HEK293T (cell line): ENCODE measurements at regions not wholly inside any gene's neighbourhood (a gene's known extent, or its start where the extent isn't known, plus 50 kb on each side); places are given as distances from the start of the nearest gene placed in this dataset.

ENCODE experiments used
- CTCF ChIA-PET: fragments of 350-600 bp; formaldehyde crosslinking; extraction: SDS; loops from one replicate; lab custom pipeline; 2021; ENCODE audit warnings: antibody characterized with exemption, inconsistent platforms; lab: Yijun Ruan, JAX
- POLR2A ChIA-PET: fragments of 350-600 bp; formaldehyde crosslinking; extraction: SDS; loops from one replicate; lab custom pipeline; 2020; ENCODE audit warnings: antibody characterized with exemption, inconsistent platforms; lab: Yijun Ruan, JAX
- DNase-seq: peaks from one replicate; pipeline ENCODE4 v3.0.0; 2012; ENCODE audit warnings: mixed read lengths; ENCODE audit errors: extremely low spot score
- ARNT ChIP-seq: fragments of 450-650 bp; IDR thresholded peaks from 2 replicates; pipeline ENCODE4 v1.6.1; 2017; ENCODE audit warnings: mild to moderate bottlenecking
- BHLHE40 ChIP-seq: fragments of 450-650 bp; IDR thresholded peaks from 2 replicates; pipeline ENCODE4 v1.6.1; 2016; ENCODE audit warnings: mild to moderate bottlenecking, moderate library complexity, borderline replicate concordance
- CTBP1 ChIP-seq: fragments of 450-650 bp; IDR thresholded peaks from 2 replicates; pipeline ENCODE4 v1.6.1; 2016; ENCODE audit warnings: borderline replicate concordance
- ELF4 ChIP-seq: fragments of 450-650 bp; IDR thresholded peaks from 2 replicates; pipeline ENCODE4 v1.6.1; 2017; ENCODE audit warnings: antibody characterized with exemption
- FOXA1 ChIP-seq: fragments of 450-650 bp; IDR thresholded peaks from 2 replicates; pipeline ENCODE4 v1.6.1; 2016; ENCODE audit warnings: mild to moderate bottlenecking
- FOXK2 ChIP-seq: fragments of 450-650 bp; IDR thresholded peaks from 2 replicates; pipeline ENCODE4 v1.6.1; 2016; ENCODE audit warnings: mild to moderate bottlenecking
- FOXM1 ChIP-seq: fragments of 450-650 bp; IDR thresholded peaks from 2 replicates; pipeline ENCODE4 v1.6.1; 2017; ENCODE audit warnings: mild to moderate bottlenecking, borderline replicate concordance
- HDGF ChIP-seq: fragments of 450-650 bp; IDR thresholded peaks from 2 replicates; pipeline ENCODE4 v1.6.1; 2017; ENCODE audit warnings: antibody characterized with exemption, borderline replicate concordance
- L3MBTL2 ChIP-seq: fragments of 450-650 bp; conservative IDR thresholded peaks from 2 replicates; pipeline ENCODE4 v1.6.1; 2016; ENCODE audit warnings: mild to moderate bottlenecking
- LEF1 ChIP-seq: fragments of 450-650 bp; IDR thresholded peaks from 2 replicates; pipeline ENCODE4 v1.6.1; 2017; ENCODE audit warnings: mild to moderate bottlenecking, borderline replicate concordance
- NFRKB ChIP-seq: fragments of 450-650 bp; IDR thresholded peaks from 2 replicates; pipeline ENCODE4 v1.6.1; 2016; ENCODE audit warnings: mild to moderate bottlenecking, moderate library complexity
- PKNOX1 ChIP-seq: fragments of 450-650 bp; IDR thresholded peaks from 2 replicates; pipeline ENCODE4 v1.6.1; 2016
- SP1 ChIP-seq: fragments of 450-650 bp; IDR thresholded peaks from 2 replicates; pipeline ENCODE4 v1.6.1; 2017
- SUZ12 ChIP-seq: fragments of 450-650 bp; IDR thresholded peaks from 2 replicates; pipeline ENCODE4 v1.6.1; 2016; ENCODE audit warnings: mild to moderate bottlenecking
- TARDBP ChIP-seq: fragments of 450-650 bp; IDR thresholded peaks from 2 replicates; pipeline ENCODE4 v1.6.1; 2016
- ZNF384 ChIP-seq: fragments of 450-650 bp; IDR thresholded peaks from 2 replicates; pipeline ENCODE4 v1.6.1; 2016

DNA sequence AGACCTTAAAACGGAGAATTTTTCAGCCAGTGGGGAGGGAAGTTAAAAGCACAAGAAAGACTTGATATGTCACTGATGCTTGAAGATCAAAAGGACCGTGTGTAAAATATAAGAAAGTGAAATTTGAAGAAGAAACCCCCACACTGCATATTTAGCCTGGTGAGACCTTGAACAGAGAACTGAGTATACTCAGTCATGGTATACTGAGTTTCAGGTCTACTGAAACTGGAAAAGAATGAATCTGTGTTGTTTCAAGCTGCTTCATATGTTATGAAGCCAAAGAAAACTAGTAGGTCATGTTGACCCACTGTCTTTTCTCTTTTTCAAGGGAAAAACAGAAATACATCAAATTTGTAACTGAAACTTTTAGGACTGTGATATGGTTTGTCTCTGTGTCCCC lies 443.8 kb upstream of the GJE1 start:
- no peak for TF ChIP-seq CTBP1
- no peak for TF ChIP-seq FOXM1
- no peak for TF ChIP-seq TARDBP
- no peak for TF ChIP-seq ARNT
- TF ChIP-seq FOXK2 = no peak
- TF ChIP-seq FOXA1 = no peak
- TF ChIP-seq BHLHE40 = no peak
- TF ChIP-seq PKNOX1 = no peak
- no peak for TF ChIP-seq SUZ12
- no peak for TF ChIP-seq ZNF384
- CTCF ChIA-PET = no interaction called here

GRCh38 chr6:141685416-141685815 lies 447.3 kb upstream of the GJE1 start:
- DNase-seq = no peak
- POLR2A ChIA-PET = no interaction called here
- TF ChIP-seq ZNF384 = no peak
- TF ChIP-seq CTBP1 = no peak
- TF ChIP-seq L3MBTL2 = no peak
- TF ChIP-seq HDGF = no peak
- TF ChIP-seq TARDBP = no peak
- no peak for TF ChIP-seq SUZ12
- TF ChIP-seq ELF4 = no peak
- no peak for TF ChIP-seq FOXM1
- TF ChIP-seq FOXA1 = no peak
- no peak for TF ChIP-seq NFRKB
- no peak for TF ChIP-seq BHLHE40
- CTCF ChIA-PET = interaction anchor here (0.5 kb wide), 1 partner anchor 523 kb away, joined by 3 read pairs; no protein-coding TSS in a partner anchor

More for the DNA sequence above, 443.8 kb upstream of the GJE1 start:
- POLR2A ChIA-PET = no interaction called here
- no peak for DNase-seq

- TF ChIP-seq ELF4 = no peak
- TF ChIP-seq HDGF = no peak
- TF ChIP-seq CTBP1 = no peak
- TF ChIP-seq SP1 = no peak
- TF ChIP-seq NFRKB = no peak
- TF ChIP-seq FOXM1 = no peak
- TF ChIP-seq ARNT = no peak
- TF ChIP-seq FOXA1 = no peak
- TF ChIP-seq SUZ12 = no peak
- no peak for TF ChIP-seq LEF1
- TF ChIP-seq BHLHE40 = no peak
- no peak for TF ChIP-seq ZNF384
- no peak for TF ChIP-seq PKNOX1
- no peak for TF ChIP-seq FOXK2
- no peak for TF ChIP-seq L3MBTL2
- DNase-seq = no peak
- ChIA-PET CTCF (no interaction called here), POLR2A (no interaction called here)
Observed at GRCh38 chr6:141682391-141682790, 450.3 kb upstream of the GJE1 start.

DNA sequence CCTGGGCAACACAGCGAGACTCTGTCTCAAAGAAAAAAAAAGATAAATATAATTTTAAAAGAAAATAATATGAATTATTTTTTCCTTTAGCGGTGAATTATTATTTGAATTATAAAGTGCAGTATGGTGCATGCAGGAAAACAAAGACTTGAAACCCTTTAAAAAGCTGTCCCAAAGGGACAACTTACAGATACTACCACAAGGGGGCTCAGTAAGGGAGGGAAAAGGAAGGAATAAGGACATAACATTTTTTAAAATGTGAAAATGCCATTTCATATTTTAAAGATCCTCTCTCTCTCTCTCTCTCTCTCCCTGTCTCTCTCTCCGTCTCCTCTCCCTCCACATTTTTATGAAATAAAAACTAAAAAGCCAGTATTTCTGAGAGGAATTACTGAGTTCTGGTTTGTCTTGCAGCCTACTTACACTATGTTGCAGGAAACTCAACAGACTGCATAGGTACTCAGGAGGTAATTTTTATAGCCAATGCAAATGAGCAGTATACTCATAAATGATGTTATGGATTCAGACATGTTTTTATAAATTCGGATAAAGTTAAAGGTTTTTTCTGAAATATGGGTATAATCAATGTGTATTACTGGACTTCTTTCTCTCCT lies 455.0 kb upstream of the GJE1 start:
- ChIA-PET CTCF (no interaction called here), POLR2A (no interaction called here)
- DNase-seq = peak; percentile 20
- TF ChIP-seq SP1 (no peak), FOXM1 (no peak), SUZ12 (no peak)

DNA sequence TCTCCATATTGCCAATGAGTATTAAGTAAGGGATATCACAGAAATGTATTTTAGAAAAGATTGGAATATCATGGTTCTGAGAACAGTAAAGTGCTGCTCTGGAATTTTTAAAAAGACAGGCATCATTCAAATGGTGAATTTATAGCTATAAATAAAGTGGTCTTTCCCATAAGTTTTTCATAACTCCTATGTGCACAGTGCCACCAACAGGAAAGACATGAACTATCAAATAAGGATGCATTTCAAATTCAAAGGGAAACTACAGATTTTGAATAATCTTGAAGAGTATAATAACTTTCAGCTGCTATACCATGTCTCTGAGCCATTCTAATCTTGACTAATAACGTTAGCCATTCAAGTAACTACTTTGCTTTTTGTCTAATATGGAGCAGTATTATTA lies 456.8 kb upstream of the GJE1 start:
- POLR2A ChIA-PET = no interaction called here
- DNase-seq = no peak
- no peak for TF ChIP-seq FOXM1
- TF ChIP-seq ELF4 = no peak
- no peak for TF ChIP-seq ZNF384
- no peak for TF ChIP-seq TARDBP
- TF ChIP-seq FOXK2 = no peak
- no peak for TF ChIP-seq HDGF
- TF ChIP-seq FOXA1 = no peak
- no peak for TF ChIP-seq ARNT
- no peak for TF ChIP-seq SP1
- TF ChIP-seq SUZ12 = no peak
- TF ChIP-seq CTBP1 = no peak
- TF ChIP-seq NFRKB = no peak
- no peak for TF ChIP-seq L3MBTL2
- CTCF ChIA-PET = no interaction called here

DNA sequence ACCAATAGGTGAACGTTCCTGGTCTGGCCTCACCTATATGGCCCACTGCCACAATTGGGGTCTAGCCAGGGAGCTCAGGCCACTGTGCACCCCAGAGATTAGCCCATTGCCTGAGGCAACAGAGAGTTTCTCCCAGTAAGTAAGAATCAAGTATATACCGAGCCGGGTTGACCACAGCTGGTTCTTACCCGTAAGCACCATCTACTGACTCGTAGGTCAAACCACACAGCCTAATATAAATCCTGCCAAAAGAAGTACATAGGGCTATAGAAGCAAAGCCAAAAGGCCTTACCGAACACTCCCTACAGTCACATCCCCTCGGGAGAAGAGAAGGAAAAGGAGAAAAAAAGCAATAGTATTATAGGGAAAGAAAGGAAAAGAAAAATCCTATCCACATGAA lies 463.6 kb upstream of the GJE1 start:
- no peak for DNase-seq
- ChIA-PET POLR2A (no interaction called here), CTCF (interaction anchor here (0.9 kb wide), 1 partner anchor 8 kb away, joined by 6 read pairs; no protein-coding TSS in a partner anchor)
- TF ChIP-seq CTBP1 (no peak), NFRKB (no peak), FOXA1 (no peak), SP1 (no peak), FOXK2 (no peak), SUZ12 (no peak), PKNOX1 (no peak), ELF4 (no peak), TARDBP (no peak), FOXM1 (no peak)
